ENCODE measurements at regions not wholly inside any gene's neighbourhood (a gene's known extent, or its start where the extent isn't known, plus 50 kb on each side); places are given as distances from the start of the nearest gene placed in this dataset.

DNA sequence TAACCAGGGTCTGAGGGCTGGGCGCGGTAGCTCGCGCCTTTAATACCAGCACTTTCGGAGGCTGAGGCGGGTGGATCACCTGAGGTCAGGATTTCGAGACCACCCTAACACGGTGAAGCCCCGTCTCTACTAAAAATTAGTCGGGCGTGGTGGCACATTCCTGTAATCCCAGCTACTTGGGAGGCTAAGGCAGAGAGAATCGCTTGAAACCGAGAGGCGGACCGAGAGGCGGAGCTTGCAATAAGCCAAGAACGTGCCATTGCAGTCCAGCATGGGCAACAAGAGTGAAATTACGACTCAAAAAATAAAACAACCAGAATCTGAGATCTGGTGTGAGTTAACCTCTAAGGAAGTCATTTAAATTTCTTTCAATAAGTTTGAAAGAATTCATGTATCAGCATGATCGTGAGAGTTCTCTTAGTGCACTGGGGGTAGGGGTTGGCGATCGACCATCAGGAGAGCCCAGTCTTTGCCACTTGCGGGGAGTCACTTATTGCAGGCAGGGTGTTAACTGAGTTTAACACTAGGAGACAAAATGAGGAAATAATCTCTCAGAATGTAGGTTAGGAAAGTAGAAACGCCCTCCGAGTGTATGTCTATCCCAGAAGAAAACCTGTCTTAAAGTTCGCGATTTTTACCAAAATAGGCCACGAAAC is 206.5 kb upstream of the ZNF184 start:
- peak in 1 of 2 donors; percentile 45 for DNase-seq (ENCODE audit: low read depth in 1 of 2, low spot score in 1 of 2)
- peaks cover 65% of the 10 kb centered on the region for H3K27me3 ChIP-seq
- H3K4me3 ChIP-seq: peak overlapping the region; percentile 22
- no peak overlapping the region for H3K27ac ChIP-seq
- no peaks in the 10 kb centered on the region for H3K36me3 ChIP-seq
- no peaks in the 10 kb centered on the region for H3K9me3 ChIP-seq (ENCODE audit: low read depth)
- TF ChIP-seq, protein P1, sequence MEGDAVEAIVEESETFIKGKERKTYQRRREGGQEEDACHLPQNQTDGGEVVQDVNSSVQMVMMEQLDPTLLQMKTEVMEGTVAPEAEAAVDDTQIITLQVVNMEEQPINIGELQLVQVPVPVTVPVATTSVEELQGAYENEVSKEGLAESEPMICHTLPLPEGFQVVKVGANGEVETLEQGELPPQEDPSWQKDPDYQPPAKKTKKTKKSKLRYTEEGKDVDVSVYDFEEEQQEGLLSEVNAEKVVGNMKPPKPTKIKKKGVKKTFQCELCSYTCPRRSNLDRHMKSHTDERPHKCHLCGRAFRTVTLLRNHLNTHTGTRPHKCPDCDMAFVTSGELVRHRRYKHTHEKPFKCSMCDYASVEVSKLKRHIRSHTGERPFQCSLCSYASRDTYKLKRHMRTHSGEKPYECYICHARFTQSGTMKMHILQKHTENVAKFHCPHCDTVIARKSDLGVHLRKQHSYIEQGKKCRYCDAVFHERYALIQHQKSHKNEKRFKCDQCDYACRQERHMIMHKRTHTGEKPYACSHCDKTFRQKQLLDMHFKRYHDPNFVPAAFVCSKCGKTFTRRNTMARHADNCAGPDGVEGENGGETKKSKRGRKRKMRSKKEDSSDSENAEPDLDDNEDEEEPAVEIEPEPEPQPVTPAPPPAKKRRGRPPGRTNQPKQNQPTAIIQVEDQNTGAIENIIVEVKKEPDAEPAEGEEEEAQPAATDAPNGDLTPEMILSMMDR (IDR thresholded peaks at IDR 0.05; ENCODE audit: low read depth, low read length): no peak
- H3K4me1 ChIP-seq (ENCODE audit: low read depth): no peaks in the 10 kb centered on the region

DNA sequence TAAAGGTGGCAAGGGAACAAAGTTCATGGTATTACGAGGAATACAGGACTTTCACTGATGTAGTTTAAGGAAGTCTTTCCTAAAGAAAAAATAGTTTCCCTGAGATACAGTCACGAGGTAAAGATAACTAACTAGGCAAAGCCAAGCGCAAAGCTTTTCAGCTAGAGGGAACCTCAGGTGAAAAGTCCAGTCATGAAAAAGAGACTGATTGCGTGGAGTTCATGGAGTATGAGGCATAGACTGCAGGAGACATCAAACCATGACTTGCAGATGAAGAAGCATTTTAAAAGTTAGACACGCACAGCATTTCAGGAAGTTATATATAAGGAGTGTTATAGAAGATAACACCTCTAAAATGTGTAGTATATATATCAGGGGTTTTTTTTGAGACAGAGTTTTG is 205.6 kb upstream of the ZNF184 start:
- H3K4me1 ChIP-seq (ENCODE audit: low read depth): no peaks in the 10 kb centered on the region
- H3K9me3 ChIP-seq (ENCODE audit: low read depth): no peaks in the 10 kb centered on the region
- no peaks in the 10 kb centered on the region for H3K36me3 ChIP-seq
- H3K4me3 ChIP-seq: no peak overlapping the region
- H3K27me3 ChIP-seq: peaks cover 73% of the 10 kb centered on the region
- no peak for DNase-seq (ENCODE audit: low read depth in 1 of 2, low spot score in 1 of 2)
- TF ChIP-seq, protein P1 (IDR thresholded peaks at IDR 0.05; ENCODE audit: low read depth, low read length): no peak
- no peak overlapping the region for H3K27ac ChIP-seq

DNA sequence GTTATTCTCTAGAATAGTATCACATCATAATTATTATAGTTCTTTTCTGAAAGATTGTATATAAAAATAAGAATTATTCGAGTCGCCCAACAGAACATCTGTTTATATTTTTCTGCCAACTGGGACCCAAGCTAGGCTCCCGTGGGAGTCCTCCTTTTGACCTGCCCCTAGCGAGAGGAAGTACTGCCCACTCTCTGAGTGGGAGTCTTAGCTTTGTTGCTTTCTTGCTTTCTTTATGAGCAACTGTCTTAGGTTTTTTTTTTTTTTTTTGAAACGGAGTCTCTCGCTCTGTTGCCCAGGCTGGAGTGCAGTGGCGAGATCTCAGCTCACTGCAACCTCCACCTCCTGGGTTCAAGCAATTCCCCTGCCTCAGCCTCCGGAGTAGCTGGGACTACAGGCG is 202.0 kb upstream of the ZNF184 start:
- Histone ChIP-seq H3K4me1 (ENCODE audit: low read depth) (peaks cover 4% of the 10 kb centered on the region), H3K27me3 (peaks cover 74% of the 10 kb centered on the region), H3K36me3 (no peaks in the 10 kb centered on the region), H3K27ac (no peak overlapping the region), H3K4me3 (no peak overlapping the region), H3K9me3 (ENCODE audit: low read depth) (no peaks in the 10 kb centered on the region)
- no peak for DNase-seq (ENCODE audit: low read depth in 1 of 2, low spot score in 1 of 2)
- TF ChIP-seq, protein P1 (IDR thresholded peaks at IDR 0.05; ENCODE audit: low read depth, low read length): no peak

DNA sequence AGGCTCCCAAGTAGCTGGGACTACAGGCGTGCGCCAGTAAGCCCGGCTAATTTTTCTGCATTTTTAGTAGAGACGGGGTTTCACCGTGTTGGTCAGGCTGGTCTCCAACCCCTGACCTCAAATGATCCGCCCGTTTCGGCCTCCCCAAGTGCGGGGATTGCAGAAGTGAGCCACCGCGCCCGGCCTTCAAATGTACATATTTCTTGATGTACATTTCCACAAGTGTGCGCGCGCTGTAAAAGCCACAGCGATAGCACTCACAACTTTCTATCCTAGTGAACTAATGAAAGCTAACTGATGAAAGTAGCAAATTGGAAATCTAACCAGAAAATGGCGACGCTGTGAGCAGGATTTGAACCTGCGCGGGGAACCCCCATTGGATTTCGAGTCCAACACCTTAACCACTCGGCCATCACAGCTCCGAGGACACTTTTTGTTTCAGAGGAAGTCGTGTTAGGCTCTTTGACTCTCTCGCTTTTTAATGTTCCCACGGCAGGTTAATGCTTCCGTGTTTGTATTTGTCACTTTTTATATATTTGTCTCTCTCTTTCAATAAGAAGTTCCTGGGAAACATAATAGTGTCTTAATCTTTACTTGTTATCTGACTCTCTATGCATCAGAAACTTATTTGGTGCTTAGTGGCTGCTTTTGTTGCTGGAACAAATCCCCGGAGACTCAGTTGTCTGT is 199.4 kb upstream of the ZNF184 start:
- TF ChIP-seq, protein P1 (IDR thresholded peaks at IDR 0.05; ENCODE audit: low read depth, low read length): no peak
- Histone ChIP-seq H3K4me3 (peak overlapping the region; percentile 68), H3K9me3 (ENCODE audit: low read depth) (no peaks in the 10 kb centered on the region), H3K4me1 (ENCODE audit: low read depth) (peaks cover 9% of the 10 kb centered on the region), H3K27ac (peak overlapping the region; percentile 60), H3K36me3 (no peaks in the 10 kb centered on the region), H3K27me3 (peaks cover 74% of the 10 kb centered on the region)
- peak; percentile 61 to 62 for DNase-seq (ENCODE audit: low read depth in 1 of 2, low spot score in 1 of 2)

DNA sequence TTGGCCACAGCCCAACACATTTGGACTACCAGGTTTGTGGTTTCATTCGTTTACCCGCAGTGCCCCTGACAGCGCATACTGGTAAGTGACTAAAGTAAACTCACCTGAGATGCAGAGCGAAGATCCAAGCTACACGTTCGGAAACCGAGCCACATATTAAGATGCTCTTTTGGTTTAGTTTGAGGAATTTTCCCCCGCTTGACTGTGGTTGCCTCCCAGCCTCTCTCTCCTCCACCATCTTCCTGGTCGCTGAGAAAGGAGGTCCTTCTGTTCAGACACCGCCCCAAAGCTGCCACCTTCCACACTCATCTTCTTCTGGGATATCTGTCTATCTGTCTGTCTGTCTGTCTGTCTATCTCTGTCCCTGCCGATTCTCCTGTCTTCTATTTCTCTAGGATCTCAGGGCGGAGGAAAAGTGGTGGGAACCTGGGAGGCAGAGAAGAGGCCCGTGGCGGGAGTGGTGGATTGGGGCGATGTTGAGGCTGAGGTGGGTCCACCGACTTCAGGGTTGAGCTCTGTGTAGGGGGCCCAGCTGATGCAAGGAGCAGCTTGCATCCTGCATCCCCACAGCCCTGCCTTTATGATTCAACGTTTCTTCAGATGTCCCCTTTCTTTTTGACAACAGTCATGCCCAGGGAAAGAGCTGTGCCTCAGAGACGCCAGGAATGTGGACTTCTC is 196.9 kb upstream of the ZNF184 start:
- peaks cover 9% of the 10 kb centered on the region for H3K4me1 ChIP-seq (ENCODE audit: low read depth)
- no peaks in the 10 kb centered on the region for H3K36me3 ChIP-seq
- peak in 1 of 2 donors; percentile 15 for DNase-seq (ENCODE audit: low read depth in 1 of 2, low spot score in 1 of 2)
- peak overlapping the region; percentile 68 for H3K4me3 ChIP-seq
- peaks cover 71% of the 10 kb centered on the region for H3K27me3 ChIP-seq
- H3K9me3 ChIP-seq (ENCODE audit: low read depth): no peaks in the 10 kb centered on the region
- H3K27ac ChIP-seq: no peak overlapping the region
- TF ChIP-seq, protein P1 (IDR thresholded peaks at IDR 0.05; ENCODE audit: low read depth, low read length): no peak
